GM12892 (cell line): ENCODE measurements at regions not wholly inside any gene's neighbourhood (a gene's known extent, or its start where the extent isn't known, plus 50 kb on each side); places are given as distances from the start of the nearest gene placed in this dataset.

Experiments
- POLR2A ChIP-seq: IDR thresholded peaks from 2 replicates; pipeline ENCODE4 v1.6.1; 2011; ENCODE audit warnings: low read depth, low read length, control low read depth
- POLR2AphosphoS5 ChIP-seq: IDR thresholded peaks from 2 replicates; pipeline ENCODE4 v1.6.1; 2011; ENCODE audit warnings: low read depth, low read length, control low read depth
- TAF1 ChIP-seq: IDR thresholded peaks from 2 replicates; pipeline ENCODE4 v1.6.1; 2011; ENCODE audit warnings: low read depth, mild to moderate bottlenecking, control low read depth, low read length, borderline replicate concordance

- TF ChIP-seq POLR2AphosphoS5, result no peak
- no peak for TF ChIP-seq POLR2A
- TF ChIP-seq TAF1, result no peak
These were observed 362.8 kb upstream of the SLC14A2 start for GRCh38 chr18:45252474-45252873.
